ENCODE measurements at regions not wholly inside any gene's neighbourhood (a gene's known extent, or its start where the extent isn't known, plus 50 kb on each side); places are given as distances from the start of the nearest gene placed in this dataset.

- H3K4me1 Mint-ChIP-seq (ENCODE audit: low read depth, unreplicated experiment): peaks cover 21% of the 10 kb centered on the region
- peaks cover 6% of the 10 kb centered on the region for H3K36me3 Mint-ChIP-seq (ENCODE audit: insufficient read depth, unreplicated experiment)
- CTCF ChIA-PET: no interaction called here
- no peak for TF ChIP-seq CTCF (IDR thresholded peaks at IDR 0.05; ENCODE audit: unreplicated experiment)
- DNase-seq: no peak
- H3K4me3 Mint-ChIP-seq (ENCODE audit: low read depth, unreplicated experiment): no peak overlapping the region
- H3K27ac Mint-ChIP-seq (ENCODE audit: unreplicated experiment): no peak overlapping the region
- intact Hi-C loops (cut with micrococcal nuclease; ENCODE audit: unreplicated experiment): loop anchor here (5.0 kb wide), 1 partner anchor 79 kb away; no protein-coding TSS in a partner anchor
- H3K27me3 Mint-ChIP-seq (ENCODE audit: unreplicated experiment): no peaks in the 10 kb centered on the region
- H3K9me3 Mint-ChIP-seq (ENCODE audit: low read depth, unreplicated experiment): peaks cover 9% of the 10 kb centered on the region
- no TSS peak for BruUV-seq (replicated peaks)
Measured at GRCh38 chr2:136206613-136207012, 88.7 kb upstream of the CXCR4 start.

GRCh38 chr2:136205615-136206014 lies 87.7 kb upstream of the CXCR4 start:
- intact Hi-C loops (cut with micrococcal nuclease; ENCODE audit: unreplicated experiment): loop anchor here (5.0 kb wide), 1 partner anchor 78 kb away; no protein-coding TSS in a partner anchor

GRCh38 chr2:136204971-136205370 lies 87.0 kb upstream of the CXCR4 start:
- Mint-ChIP-seq H3K4me3 (ENCODE audit: low read depth, unreplicated experiment) (no peak overlapping the region), H3K36me3 (ENCODE audit: insufficient read depth, unreplicated experiment) (peaks cover 6% of the 10 kb centered on the region), H3K4me1 (ENCODE audit: low read depth, unreplicated experiment) (peaks cover 12% of the 10 kb centered on the region), H3K9me3 (ENCODE audit: low read depth, unreplicated experiment) (peaks cover 11% of the 10 kb centered on the region), H3K27ac (ENCODE audit: unreplicated experiment) (no peak overlapping the region), H3K27me3 (ENCODE audit: unreplicated experiment) (no peaks in the 10 kb centered on the region)
- TF ChIP-seq CTCF (IDR thresholded peaks at IDR 0.05; ENCODE audit: unreplicated experiment): no peak
- BruUV-seq (replicated peaks): no TSS peak
- intact Hi-C loops (cut with micrococcal nuclease; ENCODE audit: unreplicated experiment): loop anchor here (5.0 kb wide), 1 partner anchor 78 kb away; no protein-coding TSS in a partner anchor
- CTCF ChIA-PET: no interaction called here
- no peak for DNase-seq

More at GRCh38 chr2:136205615-136206014, 87.7 kb upstream of the CXCR4 start:
- Mint-ChIP-seq H3K4me1 (ENCODE audit: low read depth, unreplicated experiment) (peaks cover 18% of the 10 kb centered on the region), H3K27ac (ENCODE audit: unreplicated experiment) (no peak overlapping the region), H3K4me3 (ENCODE audit: low read depth, unreplicated experiment) (no peak overlapping the region), H3K27me3 (ENCODE audit: unreplicated experiment) (no peaks in the 10 kb centered on the region), H3K36me3 (ENCODE audit: insufficient read depth, unreplicated experiment) (peaks cover 6% of the 10 kb centered on the region), H3K9me3 (ENCODE audit: low read depth, unreplicated experiment) (peaks cover 9% of the 10 kb centered on the region)
- no peak for DNase-seq
- no peak for TF ChIP-seq CTCF (IDR thresholded peaks at IDR 0.05; ENCODE audit: unreplicated experiment)
- no TSS peak for BruUV-seq (replicated peaks)
- CTCF ChIA-PET: no interaction called here

- no TSS peak for BruUV-seq (replicated peaks)
- no peak for DNase-seq
- no peaks in the 10 kb centered on the region for H3K36me3 Mint-ChIP-seq (ENCODE audit: insufficient read depth, unreplicated experiment)
- H3K4me3 Mint-ChIP-seq (ENCODE audit: low read depth, unreplicated experiment): no peak overlapping the region
- CTCF ChIA-PET: no interaction called here
- H3K27ac Mint-ChIP-seq (ENCODE audit: unreplicated experiment): no peak overlapping the region
- H3K9me3 Mint-ChIP-seq (ENCODE audit: low read depth, unreplicated experiment): peaks cover 7% of the 10 kb centered on the region
- TF ChIP-seq CTCF (IDR thresholded peaks at IDR 0.05; ENCODE audit: unreplicated experiment): no peak
- intact Hi-C loops (cut with micrococcal nuclease; ENCODE audit: unreplicated experiment): no loop called here
- H3K27me3 Mint-ChIP-seq (ENCODE audit: unreplicated experiment): no peaks in the 10 kb centered on the region
- no peaks in the 10 kb centered on the region for H3K4me1 Mint-ChIP-seq (ENCODE audit: low read depth, unreplicated experiment)
Measured at GRCh38 chr2:136195226-136195625, 77.3 kb upstream of the CXCR4 start.
